Mesodermal cell (in vitro differentiated cells): ENCODE measurements at regions not wholly inside any gene's neighbourhood (a gene's known extent, or its start where the extent isn't known, plus 50 kb on each side); places are given as distances from the start of the nearest gene placed in this dataset.

ENCODE experiments used
- H3K27ac ChIP-seq: 2 replicates; pipeline ENCODE4 v1.7.0; 2013; ENCODE audit warnings: mild to moderate bottlenecking, low read depth, low read length, moderate library complexity; ENCODE audit not compliant: severe bottlenecking
- H3K36me3 ChIP-seq: 2 replicates; pipeline ENCODE4 v1.7.1; 2013; ENCODE audit warnings: mild to moderate bottlenecking, low read length, moderate library complexity; ENCODE audit not compliant: control insufficient read depth, insufficient read depth
- H3K4me1 ChIP-seq: one replicate; pipeline ENCODE4 v1.7.1; 2013; ENCODE audit warnings: mild to moderate bottlenecking, low read length; ENCODE audit not compliant: insufficient read depth, control insufficient read depth, poor library complexity, severe bottlenecking
- H3K4me3 ChIP-seq: 2 replicates; pipeline ENCODE4 v1.7.0; 2013; ENCODE audit warnings: low read length, control low read depth, mild to moderate bottlenecking; ENCODE audit not compliant: insufficient read depth, poor library complexity, severe bottlenecking; ENCODE audit errors: extremely low read depth
- H3K9me3 ChIP-seq: 2 replicates; pipeline ENCODE4 v1.7.1; 2013; ENCODE audit warnings: mild to moderate bottlenecking, low read length, moderate library complexity; ENCODE audit not compliant: control insufficient read depth
- WGBS, 2 experiments: methylation state at CpG; one replicate each; pipeline ENCODE4 v1.1.5; 2013; ENCODE audit warnings: missing lambda C conversion rate in 2 of 2; ENCODE audit not compliant: insufficient coverage in 2 of 2; 5-methylcytosine and 5-hydroxymethylcytosine counted together

GRCh38 chr15:98195796-98196195, 235.3 kb downstream of the ARRDC4 start:
- H3K9me3 ChIP-seq: no peaks in the 10 kb centered on the region
- H3K27ac ChIP-seq: no peak overlapping the region
- WGBS, 2 experiments: 100% methylated on average over 1 of the region's 3 CpGs
- no peaks in the 10 kb centered on the region for H3K4me1 ChIP-seq
- no peaks in the 10 kb centered on the region for H3K36me3 ChIP-seq
- no peak overlapping the region for H3K4me3 ChIP-seq

DNA sequence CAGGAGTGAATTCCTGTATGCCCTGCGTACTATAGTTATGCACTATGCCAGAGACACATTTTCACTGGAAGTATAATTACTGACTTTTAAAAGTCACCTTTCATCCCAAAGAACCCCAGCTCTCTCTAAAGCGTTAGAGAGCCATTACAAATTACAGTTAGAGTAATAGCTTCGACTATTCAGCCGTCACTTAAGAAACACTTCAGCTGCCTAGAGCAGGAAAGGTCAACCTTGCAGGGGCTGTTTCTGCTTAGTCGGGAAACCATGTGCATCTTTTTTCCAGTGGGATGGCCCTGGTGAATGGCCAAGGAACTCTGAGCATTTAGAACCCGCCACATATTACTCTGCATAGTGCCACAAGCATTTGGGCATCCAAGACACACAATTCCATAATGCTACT, 235.9 kb downstream of the ARRDC4 start:
- Histone ChIP-seq H3K36me3 (no peaks in the 10 kb centered on the region), H3K4me1 (no peaks in the 10 kb centered on the region), H3K27ac (no peak overlapping the region), H3K4me3 (no peak overlapping the region), H3K9me3 (no peaks in the 10 kb centered on the region)
- 93% methylated on average over 5 of the region's 6 CpGs for WGBS, 2 experiments

DNA sequence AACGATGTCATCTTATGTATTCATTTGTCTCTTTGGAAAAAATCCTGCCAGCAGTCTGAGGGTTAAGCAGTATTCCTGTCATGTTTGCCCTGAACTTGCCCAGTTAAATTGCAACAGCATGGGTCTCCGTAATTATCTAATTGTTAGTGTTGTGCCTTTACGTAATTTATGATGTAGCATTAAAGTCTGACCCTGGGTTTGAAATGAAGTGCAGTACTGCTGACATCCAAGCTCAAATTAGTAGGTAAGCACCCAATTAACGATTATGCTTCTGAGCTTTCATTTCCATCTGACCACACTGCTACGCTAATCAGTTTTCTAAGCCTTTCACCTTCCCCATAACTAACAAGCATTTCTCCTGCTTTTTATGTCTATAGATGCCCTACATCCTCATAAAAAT, 241.8 kb downstream of the ARRDC4 start:
- no peaks in the 10 kb centered on the region for H3K9me3 ChIP-seq
- no peak overlapping the region for H3K4me3 ChIP-seq
- no peaks in the 10 kb centered on the region for H3K4me1 ChIP-seq
- H3K27ac ChIP-seq: no peak overlapping the region
- no peaks in the 10 kb centered on the region for H3K36me3 ChIP-seq
- WGBS, 2 experiments: 91 to 100% methylated on average over 4 to 5 of the region's 5 CpGs

GRCh38 chr15:98203872-98204660, 243.6 kb downstream of the ARRDC4 start:
- Histone ChIP-seq H3K9me3 (no peaks in the 10 kb centered on the region), H3K36me3 (no peaks in the 10 kb centered on the region), H3K4me3 (no peak overlapping the region), H3K27ac (no peak overlapping the region), H3K4me1 (no peaks in the 10 kb centered on the region)
- WGBS, 2 experiments: 90% methylated on average over 2 of the region's 6 CpGs; no CpG with 5 or more reads in 1 of the 2 experiments

- Histone ChIP-seq H3K36me3 (no peaks in the 10 kb centered on the region), H3K27ac (no peak overlapping the region), H3K9me3 (no peaks in the 10 kb centered on the region), H3K4me1 (no peaks in the 10 kb centered on the region), H3K4me3 (no peak overlapping the region)
- WGBS, 2 experiments: 83 to 97% methylated on average over 3 to 4 of the region's 4 CpGs
Measured at GRCh38 chr15:98207928-98208327, 247.4 kb downstream of the ARRDC4 start.

- WGBS, 2 experiments: 87% methylated on average over 3 of the region's 6 CpGs
- Histone ChIP-seq H3K4me3 (no peak overlapping the region), H3K27ac (no peak overlapping the region), H3K4me1 (no peaks in the 10 kb centered on the region), H3K9me3 (no peaks in the 10 kb centered on the region), H3K36me3 (no peaks in the 10 kb centered on the region)
Measured at GRCh38 chr15:98213346-98213979, 253.0 kb downstream of the ARRDC4 start.

DNA sequence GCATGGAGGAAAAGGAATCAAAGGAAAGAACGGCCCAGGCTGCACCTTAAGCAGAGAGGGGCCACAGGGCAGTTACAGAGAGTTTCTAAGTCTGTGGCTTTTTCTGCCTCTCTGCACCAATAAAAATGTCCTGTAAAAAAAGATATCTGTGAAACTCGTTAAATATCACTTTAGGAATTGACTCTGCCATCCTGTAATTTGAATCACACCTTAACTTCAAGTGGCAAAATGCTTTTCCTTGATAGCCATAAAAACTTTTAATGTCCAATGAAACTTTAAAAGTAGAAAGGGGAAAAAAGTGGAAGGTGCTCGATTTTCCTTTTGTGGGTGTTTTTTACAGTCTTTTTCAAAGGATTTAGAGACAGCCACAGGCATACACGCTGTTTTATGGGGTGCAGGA, 255.7 kb downstream of the ARRDC4 start:
- Histone ChIP-seq H3K4me1 (no peaks in the 10 kb centered on the region), H3K36me3 (no peaks in the 10 kb centered on the region), H3K9me3 (no peaks in the 10 kb centered on the region), H3K27ac (no peak overlapping the region), H3K4me3 (no peak overlapping the region)
- 86 to 97% methylated on average over 3 of the region's 4 CpGs for WGBS, 2 experiments

DNA sequence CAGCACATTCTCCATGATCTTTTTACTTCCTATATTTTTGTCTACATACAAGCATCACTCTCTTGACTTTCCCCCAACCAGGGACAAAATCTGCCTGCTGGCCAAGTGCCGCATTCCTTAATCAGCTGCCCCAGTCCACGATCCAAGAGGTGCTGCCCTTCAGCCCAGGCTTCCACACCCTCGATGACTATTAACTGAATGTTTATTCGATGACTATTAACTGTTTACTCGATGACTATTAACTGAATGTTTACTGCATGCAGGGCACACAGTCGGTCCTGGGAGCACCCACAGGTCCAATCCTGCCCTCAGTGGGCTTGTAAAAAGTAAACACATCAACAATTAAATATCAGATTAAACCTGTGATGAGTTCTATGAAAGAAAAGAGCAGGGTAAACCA, 256.9 kb downstream of the ARRDC4 start:
- H3K36me3 ChIP-seq: no peaks in the 10 kb centered on the region
- H3K27ac ChIP-seq: no peak overlapping the region
- 93 to 96% methylated on average over 5 of the region's 6 CpGs for WGBS, 2 experiments
- H3K4me1 ChIP-seq: no peaks in the 10 kb centered on the region
- no peaks in the 10 kb centered on the region for H3K9me3 ChIP-seq
- no peak overlapping the region for H3K4me3 ChIP-seq

- H3K4me1 ChIP-seq: no peaks in the 10 kb centered on the region
- no peak overlapping the region for H3K4me3 ChIP-seq
- H3K9me3 ChIP-seq: no peaks in the 10 kb centered on the region
- H3K36me3 ChIP-seq: no peaks in the 10 kb centered on the region
- no peak overlapping the region for H3K27ac ChIP-seq
- 93 to 94% methylated on average over 3 of the region's 3 CpGs for WGBS, 2 experiments
Measured at GRCh38 chr15:98221144-98221543, 260.6 kb downstream of the ARRDC4 start.

GRCh38 chr15:98221577-98221976, 261.1 kb downstream of the ARRDC4 start:
- no peaks in the 10 kb centered on the region for H3K4me1 ChIP-seq
- no peak overlapping the region for H3K27ac ChIP-seq
- H3K9me3 ChIP-seq: no peaks in the 10 kb centered on the region
- 85 to 95% methylated on average over 4 of the region's 4 CpGs for WGBS, 2 experiments
- H3K36me3 ChIP-seq: no peaks in the 10 kb centered on the region
- H3K4me3 ChIP-seq: no peak overlapping the region

DNA sequence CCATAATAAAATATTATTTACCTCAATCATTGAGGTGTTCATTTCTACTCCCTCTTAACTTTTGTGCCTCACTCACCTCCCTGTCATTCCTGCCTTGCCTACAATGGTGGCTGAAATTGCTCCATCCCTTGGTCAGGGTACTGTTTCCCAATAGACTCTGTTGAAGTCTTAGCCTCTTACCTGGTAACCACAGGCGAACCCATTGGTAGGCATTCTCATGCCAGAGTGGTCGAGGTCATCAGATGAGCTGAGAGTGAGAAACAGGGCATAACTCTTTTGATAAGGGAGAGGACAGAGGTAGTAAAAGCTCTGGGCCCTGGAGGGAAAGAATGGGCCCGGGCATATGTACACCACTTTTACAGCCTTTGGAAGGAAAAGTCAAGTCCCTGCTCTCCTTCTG, 265.6 kb downstream of the ARRDC4 start:
- Histone ChIP-seq H3K36me3 (no peaks in the 10 kb centered on the region), H3K9me3 (no peaks in the 10 kb centered on the region), H3K4me1 (peaks cover 5% of the 10 kb centered on the region), H3K27ac (no peak overlapping the region), H3K4me3 (no peak overlapping the region)
- 88 to 94% methylated on average over 1 to 2 of the region's 3 CpGs for WGBS, 2 experiments
